ENCODE measurements at regions not wholly inside any gene's neighbourhood (a gene's known extent, or its start where the extent isn't known, plus 50 kb on each side); places are given as distances from the start of the nearest gene placed in this dataset.

GRCh38 chr4:124529131-124529530 is 183.4 kb downstream of the ANKRD50 start:
- H3K36me3 ChIP-seq: no peaks in the 10 kb centered on the region
- H3K9me3 ChIP-seq: no peaks in the 10 kb centered on the region
- DNase-seq (no peak), ATAC-seq (no peak)
- no peak overlapping the region for H3K4me3 ChIP-seq
- intact Hi-C loops (cut with DNase I): loop anchor here in 1 of 10 donors (2.0 kb wide), 1 partner anchor 18 kb away; no protein-coding TSS in a partner anchor
- H3K4me1 ChIP-seq: no peaks in the 10 kb centered on the region
- 97 to 100% methylated on average over 1 of the region's 1 CpG for WGBS, 2 donors
- no peaks in the 10 kb centered on the region for H3K27me3 ChIP-seq
- no peak overlapping the region for H3K27ac ChIP-seq
- TF ChIP-seq, protein P1, sequence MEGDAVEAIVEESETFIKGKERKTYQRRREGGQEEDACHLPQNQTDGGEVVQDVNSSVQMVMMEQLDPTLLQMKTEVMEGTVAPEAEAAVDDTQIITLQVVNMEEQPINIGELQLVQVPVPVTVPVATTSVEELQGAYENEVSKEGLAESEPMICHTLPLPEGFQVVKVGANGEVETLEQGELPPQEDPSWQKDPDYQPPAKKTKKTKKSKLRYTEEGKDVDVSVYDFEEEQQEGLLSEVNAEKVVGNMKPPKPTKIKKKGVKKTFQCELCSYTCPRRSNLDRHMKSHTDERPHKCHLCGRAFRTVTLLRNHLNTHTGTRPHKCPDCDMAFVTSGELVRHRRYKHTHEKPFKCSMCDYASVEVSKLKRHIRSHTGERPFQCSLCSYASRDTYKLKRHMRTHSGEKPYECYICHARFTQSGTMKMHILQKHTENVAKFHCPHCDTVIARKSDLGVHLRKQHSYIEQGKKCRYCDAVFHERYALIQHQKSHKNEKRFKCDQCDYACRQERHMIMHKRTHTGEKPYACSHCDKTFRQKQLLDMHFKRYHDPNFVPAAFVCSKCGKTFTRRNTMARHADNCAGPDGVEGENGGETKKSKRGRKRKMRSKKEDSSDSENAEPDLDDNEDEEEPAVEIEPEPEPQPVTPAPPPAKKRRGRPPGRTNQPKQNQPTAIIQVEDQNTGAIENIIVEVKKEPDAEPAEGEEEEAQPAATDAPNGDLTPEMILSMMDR (IDR thresholded peaks at IDR 0.05): no peak

GRCh38 chr4:124530464-124531077 is 182.0 kb downstream of the ANKRD50 start:
- TF ChIP-seq, protein P1 (IDR thresholded peaks at IDR 0.05): no peak
- H3K27ac ChIP-seq: no peak overlapping the region
- H3K4me1 ChIP-seq: no peaks in the 10 kb centered on the region
- H3K9me3 ChIP-seq: no peaks in the 10 kb centered on the region
- intact Hi-C loops (cut with DNase I): no loop called here
- no peak for ATAC-seq
- no peak for DNase-seq
- no peaks in the 10 kb centered on the region for H3K36me3 ChIP-seq
- WGBS, 2 donors: 76 to 94% methylated on average over 5 of the region's 5 CpGs
- H3K4me3 ChIP-seq: no peak overlapping the region
- H3K27me3 ChIP-seq: no peaks in the 10 kb centered on the region

DNA sequence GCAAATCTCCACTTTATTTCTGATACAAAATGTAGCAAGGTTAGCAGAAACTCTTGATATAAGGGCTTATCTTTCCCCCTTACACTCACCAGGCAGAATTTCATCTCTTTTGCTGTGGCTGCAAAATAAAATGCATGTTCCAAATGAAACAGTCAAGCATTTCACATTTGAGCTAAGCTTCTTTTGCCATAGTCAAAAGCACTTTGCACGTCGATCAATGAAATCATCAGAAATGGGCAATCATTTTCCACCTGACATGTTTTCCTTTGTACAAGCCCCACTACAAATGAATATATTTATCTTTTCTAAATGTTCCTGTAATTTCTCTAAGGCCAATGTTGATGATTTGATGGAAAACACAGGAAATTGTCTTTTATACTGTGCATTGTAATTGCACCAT is 178.4 kb downstream of the ANKRD50 start:
- Histone ChIP-seq H3K9me3 (no peaks in the 10 kb centered on the region), H3K4me1 (no peaks in the 10 kb centered on the region), H3K36me3 (no peaks in the 10 kb centered on the region), H3K4me3 (no peak overlapping the region), H3K27ac (no peak overlapping the region), H3K27me3 (no peaks in the 10 kb centered on the region)
- ATAC-seq (no peak), DNase-seq (no peak)
- intact Hi-C loops (cut with DNase I): no loop called here
- TF ChIP-seq, protein P1 (IDR thresholded peaks at IDR 0.05): no peak
- WGBS, 2 donors: 95 to 99% methylated on average over 2 of the region's 2 CpGs

GRCh38 chr4:124535003-124535402 is 177.5 kb downstream of the ANKRD50 start:
- H3K4me3 ChIP-seq: no peak overlapping the region
- intact Hi-C loops (cut with DNase I): no loop called here

More at GRCh38 chr4:124535003-124535402, 177.5 kb downstream of the ANKRD50 start:
- H3K27me3 ChIP-seq: no peaks in the 10 kb centered on the region
- H3K4me1 ChIP-seq: no peaks in the 10 kb centered on the region
- WGBS, 2 donors: 89 to 94% methylated on average over 1 of the region's 1 CpG
- H3K27ac ChIP-seq: no peak overlapping the region
- TF ChIP-seq, protein P1 (IDR thresholded peaks at IDR 0.05): no peak
- H3K36me3 ChIP-seq: no peaks in the 10 kb centered on the region
- ATAC-seq: no peak
- no peak for DNase-seq
- H3K9me3 ChIP-seq: no peaks in the 10 kb centered on the region
